B cell (primary cell): ENCODE measurements at regions not wholly inside any gene's neighbourhood (a gene's known extent, or its start where the extent isn't known, plus 50 kb on each side); places are given as distances from the start of the nearest gene placed in this dataset.
A peak's percentile ranks its signal among the peaks of the same experiment; 100 is the strongest.

Experiments
- ATAC-seq: fragments of 200-7000 bp; cut with Tn5 transposase; one replicate; pipeline ENCODE4 v1.10.0; 2021; ENCODE audit warnings: low read depth, mild to moderate bottlenecking, moderate number of reproducible peaks, moderate library complexity
- CTCF ChIA-PET: fragments of 350-600 bp; sonication (Branson Sonifier 250); formaldehyde crosslinking; loops from one replicate; lab custom pipeline; 2021; ENCODE audit warnings: antibody characterized with exemption, inconsistent platforms; lab: Charles Lee
- POLR2A ChIA-PET: fragments of 350-600 bp; sonication (Branson Sonifier 250); formaldehyde crosslinking; loops from one replicate; lab custom pipeline; 2021; ENCODE audit warnings: antibody characterized with exemption; lab: Charles Lee
- DNase-seq: peaks from one replicate; pipeline ENCODE4 v3.0.0; 2013
- H2AFZ ChIP-seq: 2 replicates; pipeline ENCODE4 v1.6.1; 2012; ENCODE audit warnings: mild to moderate bottlenecking, low read depth, low read length; ENCODE audit not compliant: insufficient read depth, poor library complexity, severe bottlenecking
- H3K27ac ChIP-seq, 2 donors: 1 replicate in 1 of 2; 2 replicates in 1 of 2; pipeline ENCODE4 v1.5.1; 2012 to 2013; ENCODE audit warnings: low read length in 2 of 2, mild to moderate bottlenecking in 2 of 2, moderate library complexity in 1 of 2
- H3K27me3 ChIP-seq, 4 experiments: fragments of 200-600 bp in 1 of 4; sonication (generic) in 1 of 4; replicated peaks in 1 of 4; 1 replicate in 2 of 4; 2 replicates in 2 of 4; pipeline versions ENCODE4 v1.6.1 to v1.7.0; 2013 to 2016; ENCODE audit warnings: low read length in 3 of 4, mild to moderate bottlenecking in 2 of 4, mixed read lengths in 1 of 4, moderate library complexity in 1 of 4; ENCODE audit not compliant: insufficient read depth in 4 of 4, control insufficient read depth in 3 of 4; ENCODE audit errors: control extremely low read depth in 1 of 4
- H3K36me3 ChIP-seq, 2 experiments: replicated peaks in 1 of 2; 1 replicate in 1 of 2; 2 replicates in 1 of 2; pipeline versions ENCODE4 v1.6.1 to v1.7.1; 2013; ENCODE audit warnings: low read length in 1 of 2; ENCODE audit not compliant: insufficient read depth in 2 of 2, control insufficient read depth in 1 of 2; ENCODE audit errors: control extremely low read depth in 1 of 2, extremely low read depth in 1 of 2
- H3K4me1 ChIP-seq, 2 donors: fragments of 200-600 bp in 1 of 2; sonication (generic) in 1 of 2; 1 replicate in 1 of 2; 2 replicates in 1 of 2; pipeline versions ENCODE4 v1.5.1 to v1.6.1; 2013 to 2017; ENCODE audit warnings: low read length in 2 of 2; ENCODE audit not compliant: control insufficient read depth in 2 of 2, insufficient read depth in 2 of 2
- H3K4me2 ChIP-seq: replicated peaks from 2 replicates; pipeline ENCODE3; 2012; ENCODE audit warnings: mild to moderate bottlenecking, low read depth, low read length; ENCODE audit not compliant: poor library complexity, severe bottlenecking
- H3K4me3 ChIP-seq, 5 experiments: fragments of 200-600 bp in 1 of 5; sonication (generic) in 1 of 5; 1 replicate in 3 of 5; 2 replicates in 2 of 5; pipeline versions ENCODE4 v1.5.1 to v1.7.0; 2011 to 2016; ENCODE audit warnings: low read length in 4 of 5, mild to moderate bottlenecking in 4 of 5, low read depth in 2 of 5, control low read depth in 1 of 5, moderate library complexity in 1 of 5; ENCODE audit not compliant: insufficient read depth in 1 of 5; ENCODE audit errors: control extremely low read depth in 1 of 5, extremely low read depth in 1 of 5
- H3K79me2 ChIP-seq: fragments of 200-600 bp; sonication (generic); one replicate; pipeline ENCODE4 v1.6.0; 2016; ENCODE audit warnings: low read length; ENCODE audit not compliant: control insufficient read depth, insufficient read depth
- H3K9ac ChIP-seq: fragments of 200-600 bp; sonication (generic); 2 replicates; pipeline ENCODE4 v1.6.1; 2017; ENCODE audit warnings: mild to moderate bottlenecking, low read length, moderate library complexity
- H3K9me3 ChIP-seq, 3 donors: one replicate each; pipeline versions ENCODE4 v1.6.1 to v1.7.1; 2013; ENCODE audit warnings: low read length in 2 of 3; ENCODE audit not compliant: control insufficient read depth in 2 of 3, insufficient read depth in 1 of 3; ENCODE audit errors: control extremely low read depth in 1 of 3
- H4K20me1 ChIP-seq: 2 replicates; pipeline ENCODE4 v1.6.0; 2012; ENCODE audit warnings: mild to moderate bottlenecking, low read length; ENCODE audit not compliant: insufficient read depth, control insufficient read depth, poor library complexity, severe bottlenecking
- H3K27ac Mint-ChIP-seq: one replicate; pipeline ENCODE4 v1.8.0; 2021; ENCODE audit warnings: mixed read lengths
- H3K27me3 Mint-ChIP-seq: one replicate; pipeline ENCODE4 v1.8.0; 2021; ENCODE audit warnings: mixed read lengths
- H3K4me1 Mint-ChIP-seq: one replicate; pipeline ENCODE4 v1.8.0; 2021; ENCODE audit warnings: mixed read lengths
- H3K4me3 Mint-ChIP-seq: one replicate; pipeline ENCODE4 v1.8.0; 2021; ENCODE audit warnings: mixed read lengths
- H3K9me3 Mint-ChIP-seq: one replicate; pipeline ENCODE4 v1.8.0; 2022; ENCODE audit warnings: mixed read lengths; ENCODE audit not compliant: insufficient read depth
- CTCF ChIP-seq: fragments of 200-600 bp; IDR thresholded peaks from one replicate; pipeline ENCODE4 v1.8.0; 2022; ENCODE audit warnings: antibody characterized with exemption, mild to moderate bottlenecking
- EZH2 ChIP-seq: IDR thresholded peaks from 2 replicates; pipeline ENCODE4 v1.6.1; 2012; ENCODE audit warnings: borderline replicate concordance, low read depth, mild to moderate bottlenecking, moderate library complexity, low read length; ENCODE audit not compliant: insufficient read depth, poor library complexity, severe bottlenecking
- WGBS: methylation state at CpG from one replicate; pipeline ENCODE4 v1.1.5; 2013; ENCODE audit warnings: missing lambda C conversion rate; ENCODE audit not compliant: insufficient coverage; 5-methylcytosine and 5-hydroxymethylcytosine counted together
- intact Hi-C: fragments of 100-400 bp; cut with micrococcal nuclease; formaldehyde crosslinking; loops from one replicate; pipeline ENCODE4 v1.10.0; 2022

- peaks cover 0 to 28% (median 10%) of the 10 kb centered on the region in 4 experiments for H3K27me3 ChIP-seq
- intact Hi-C loops: no loop called here
- H3K4me1 Mint-ChIP-seq: peaks cover 15% of the 10 kb centered on the region
- no peak overlapping the region for H3K27ac Mint-ChIP-seq
- no peak for ATAC-seq
- H3K4me3 Mint-ChIP-seq: no peak overlapping the region
- no peaks in the 10 kb centered on the region for H3K9me3 ChIP-seq
- no peaks in the 10 kb centered on the region for H4K20me1 ChIP-seq
- no peak overlapping the region for H3K27ac ChIP-seq
- no peak overlapping the region for H3K4me3 ChIP-seq
- CTCF ChIA-PET: no interaction called here
- 97% methylated on average over 64 of the region's 64 CpGs for WGBS
- no peak overlapping the region for H2AFZ ChIP-seq
- H3K9ac ChIP-seq: no peak overlapping the region
- POLR2A ChIA-PET: no interaction called here
- H3K27me3 Mint-ChIP-seq: peaks cover 23% of the 10 kb centered on the region
- no peaks in the 10 kb centered on the region for H3K36me3 ChIP-seq
- peaks cover 18 to 19% of the 10 kb centered on the region in 2 donors for H3K4me1 ChIP-seq
- no peak overlapping the region for H3K4me2 ChIP-seq
- H3K9me3 Mint-ChIP-seq: no peaks in the 10 kb centered on the region
- no peaks in the 10 kb centered on the region for H3K79me2 ChIP-seq
- TF ChIP-seq CTCF (no peak), EZH2 (no peak)
- DNase-seq: no peak
Observed at GRCh38 chr22:23458663-23459541, 121.2 kb downstream of the IGLL1 start.

GRCh38 chr22:23457380-23457985 lies 122.6 kb downstream of the IGLL1 start:
- no peaks in the 10 kb centered on the region for H3K9me3 ChIP-seq
- H4K20me1 ChIP-seq: no peaks in the 10 kb centered on the region
- ChIA-PET CTCF (no interaction called here), POLR2A (interaction anchor here (0.6 kb wide), 1 partner anchor 387 kb away, joined by 4 read pairs; no protein-coding TSS in a partner anchor)
- no peaks in the 10 kb centered on the region for H3K79me2 ChIP-seq
- Mint-ChIP-seq H3K4me1 (peaks cover 15% of the 10 kb centered on the region), H3K27me3 (peaks cover 26% of the 10 kb centered on the region), H3K27ac (no peak overlapping the region), H3K9me3 (no peaks in the 10 kb centered on the region), H3K4me3 (peak overlapping the region; percentile 32)
- H3K27ac ChIP-seq: no peak overlapping the region
- H3K36me3 ChIP-seq: no peaks in the 10 kb centered on the region
- 54% methylated on average over 12 of the region's 21 CpGs for WGBS
- no peak for ATAC-seq
- peak overlapping the region; percentile 34 for H2AFZ ChIP-seq
- H3K9ac ChIP-seq: no peak overlapping the region
- H3K4me3 ChIP-seq: no peak overlapping the region
- H3K4me2 ChIP-seq: peak overlapping the region; percentile 43
- peaks cover 18 to 19% of the 10 kb centered on the region in 2 donors for H3K4me1 ChIP-seq
- intact Hi-C loops: no loop called here
- no peak for DNase-seq
- H3K27me3 ChIP-seq: peaks cover 0 to 27% (median 8%) of the 10 kb centered on the region in 4 experiments
- TF ChIP-seq EZH2 (no peak), CTCF (no peak)
